ENCODE measurements at regions not wholly inside any gene's neighbourhood (a gene's known extent, or its start where the extent isn't known, plus 50 kb on each side); places are given as distances from the start of the nearest gene placed in this dataset.

DNA sequence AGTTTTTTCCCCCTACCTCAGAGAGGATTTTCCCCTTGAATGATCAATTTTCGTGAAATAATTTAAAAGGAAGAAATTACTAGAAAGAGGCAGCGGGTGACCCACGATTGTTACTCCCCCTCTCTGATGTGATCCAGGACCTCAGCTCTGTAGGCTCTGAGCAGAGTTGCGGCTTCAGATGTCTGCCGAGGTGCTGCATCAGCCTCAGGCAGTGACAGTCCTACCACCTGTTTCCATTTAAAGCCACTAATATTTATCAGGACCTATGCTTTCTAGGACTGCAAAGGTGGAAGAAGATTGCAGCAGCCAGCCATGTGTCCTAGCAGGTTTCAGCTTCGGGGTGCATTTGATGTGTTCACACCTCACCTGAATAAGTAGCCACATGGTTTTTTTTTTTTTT, 294.8 kb upstream of the C2CD4B start:
- TF ChIP-seq CTCF (IDR thresholded peaks at IDR 0.05) (no peak), POLR2A (IDR thresholded peaks at IDR 0.05) (no peak)

Data from heart left ventricle (tissue), 13 donors.